CD4-positive, alpha-beta T cell (primary cell): ENCODE measurements at regions not wholly inside any gene's neighbourhood (a gene's known extent, or its start where the extent isn't known, plus 50 kb on each side); places are given as distances from the start of the nearest gene placed in this dataset.

Experiments used
- ATAC-seq: fragments of 200-7000 bp; cut with Tn5 transposase; one replicate; pipeline ENCODE4 v1.10.0; 2022; ENCODE audit warnings: mild to moderate bottlenecking; ENCODE audit not compliant: poor library complexity
- CTCF ChIA-PET: fragments of 350-600 bp; sonication (Branson Sonifier 250); formaldehyde crosslinking; loops from one replicate; lab custom pipeline; 2021; ENCODE audit warnings: antibody characterized with exemption, inconsistent platforms; lab: Charles Lee
- POLR2A ChIA-PET: fragments of 350-600 bp; sonication (Branson Sonifier 250); formaldehyde crosslinking; loops from one replicate; lab custom pipeline; 2021; ENCODE audit warnings: antibody characterized with exemption, inconsistent platforms; lab: Charles Lee
- DNase-seq, 14 experiments: peaks; one replicate each; pipeline ENCODE4 v3.0.0-alpha.2; 2013 to 2020; ENCODE audit warnings: mixed read lengths in 2 of 14
- H3K27ac ChIP-seq, 2 donors: one replicate each; pipeline versions ENCODE4 v1.5.1 to v1.7.0; 2013; ENCODE audit warnings: low read length in 2 of 2, low read depth in 1 of 2, mild to moderate bottlenecking in 1 of 2
- H3K27me3 ChIP-seq, 2 experiments: 1 replicate in 1 of 2; 2 replicates in 1 of 2; pipeline versions ENCODE4 v1.6.1 to v1.7.0; 2013; ENCODE audit warnings: low read length in 2 of 2, control low read depth in 1 of 2, mild to moderate bottlenecking in 1 of 2, moderate library complexity in 1 of 2; ENCODE audit not compliant: insufficient read depth in 2 of 2, control insufficient read depth in 1 of 2
- H3K36me3 ChIP-seq: one replicate; pipeline ENCODE4 v1.6.1; 2013; ENCODE audit warnings: low read length, control low read depth; ENCODE audit not compliant: insufficient read depth
- H3K4me1 ChIP-seq: one replicate; pipeline ENCODE4 v1.6.1; 2013; ENCODE audit warnings: low read length, control low read depth; ENCODE audit not compliant: insufficient read depth
- H3K4me3 ChIP-seq: one replicate; pipeline ENCODE4 v1.5.1; 2013; ENCODE audit warnings: mild to moderate bottlenecking, low read length, moderate library complexity
- H3K9me3 ChIP-seq, 2 experiments: 1 replicate in 1 of 2; 2 replicates in 1 of 2; pipeline versions ENCODE4 v1.6.1 to v1.7.0; 2013; ENCODE audit warnings: low read length in 2 of 2, mild to moderate bottlenecking in 2 of 2, control low read depth in 1 of 2, moderate library complexity in 1 of 2; ENCODE audit not compliant: control insufficient read depth in 1 of 2, insufficient read depth in 1 of 2
- H3K27ac Mint-ChIP-seq: one replicate; pipeline ENCODE4 v1.8.0; 2020; ENCODE audit warnings: mixed read lengths
- H3K27me3 Mint-ChIP-seq: one replicate; pipeline ENCODE4 v1.8.0; 2021; ENCODE audit warnings: mixed read lengths
- H3K36me3 Mint-ChIP-seq: one replicate; pipeline ENCODE4 v1.8.0; 2021; ENCODE audit warnings: low read depth, mixed read lengths
- H3K4me1 Mint-ChIP-seq: one replicate; pipeline ENCODE4 v1.8.0; 2021; ENCODE audit warnings: low read depth, mixed read lengths
- H3K4me3 Mint-ChIP-seq: one replicate; pipeline ENCODE4 v1.8.0; 2020; ENCODE audit warnings: mild to moderate bottlenecking, mixed read lengths
- H3K9me3 Mint-ChIP-seq: one replicate; pipeline ENCODE4 v1.8.0; 2020; ENCODE audit warnings: mixed read lengths
- CTCF ChIP-seq: fragments of 200-600 bp; IDR thresholded peaks from one replicate; pipeline ENCODE4 v1.8.0; 2022; ENCODE audit warnings: antibody characterized with exemption, mild to moderate bottlenecking
- intact Hi-C, 2 experiments: fragments of 100-400 bp; cut with DNase I in 1 of 2; cut with micrococcal nuclease in 1 of 2; formaldehyde crosslinking; loops; one replicate each; pipeline versions ENCODE4 v1.15.1 to v1.9.0; 2023 to 2025; cut with DNase I, micrococcal nuclease

GRCh38 chr14:103205541-103205906 is 82.3 kb downstream of the TNFAIP2 start:
- Histone ChIP-seq H3K27me3 (peaks cover 30 to 31% of the 10 kb centered on the region in 2 experiments), H3K27ac (no peak overlapping the region), H3K36me3 (no peaks in the 10 kb centered on the region), H3K4me3 (no peak overlapping the region), H3K9me3 (peaks cover 26 to 41% of the 10 kb centered on the region in 2 experiments), H3K4me1 (no peaks in the 10 kb centered on the region)
- DNase-seq, result no peak
- H3K9me3 Mint-ChIP-seq, result peaks cover 7% of the 10 kb centered on the region
- peaks cover 56% of the 10 kb centered on the region for H3K27me3 Mint-ChIP-seq
- no peaks in the 10 kb centered on the region for H3K4me1 Mint-ChIP-seq
- ATAC-seq, result no peak
- TF ChIP-seq CTCF, result no peak
- ChIA-PET CTCF (no interaction called here), POLR2A (no interaction called here)
- no peak overlapping the region for H3K27ac Mint-ChIP-seq
- H3K4me3 Mint-ChIP-seq, result no peak overlapping the region
- peaks cover 3% of the 10 kb centered on the region for H3K36me3 Mint-ChIP-seq
- intact Hi-C loops, result no loop called here

- CTCF ChIA-PET, result no interaction called here
- no peak for DNase-seq
- Mint-ChIP-seq H3K27ac (no peak overlapping the region), H3K36me3 (peaks cover 3% of the 10 kb centered on the region), H3K27me3 (peaks cover 54% of the 10 kb centered on the region), H3K4me1 (no peaks in the 10 kb centered on the region), H3K9me3 (peaks cover 6% of the 10 kb centered on the region), H3K4me3 (no peak overlapping the region)
- peaks cover 26 to 41% of the 10 kb centered on the region in 2 experiments for H3K9me3 ChIP-seq
- intact Hi-C loops, result no loop called here
- POLR2A ChIA-PET, result no interaction called here
- no peaks in the 10 kb centered on the region for H3K4me1 ChIP-seq
- ATAC-seq, result no peak
- no peak overlapping the region for H3K27ac ChIP-seq
- H3K4me3 ChIP-seq, result no peak overlapping the region
- H3K36me3 ChIP-seq, result no peaks in the 10 kb centered on the region
- no peak for TF ChIP-seq CTCF
- peaks cover 30 to 31% of the 10 kb centered on the region in 2 experiments for H3K27me3 ChIP-seq
Observed at GRCh38 chr14:103206023-103206481, 82.8 kb downstream of the TNFAIP2 start.

- Histone ChIP-seq H3K27me3 (peaks cover 30 to 31% of the 10 kb centered on the region in 2 experiments), H3K4me1 (no peaks in the 10 kb centered on the region), H3K9me3 (peaks cover 26 to 38% of the 10 kb centered on the region in 2 experiments), H3K4me3 (no peak overlapping the region), H3K36me3 (no peaks in the 10 kb centered on the region), H3K27ac (no peak overlapping the region)
- ChIA-PET CTCF (no interaction called here), POLR2A (no interaction called here)
- ATAC-seq (no peak), DNase-seq (no peak)
- peaks cover 5% of the 10 kb centered on the region for H3K9me3 Mint-ChIP-seq
- intact Hi-C loops, result no loop called here
- no peak overlapping the region for H3K27ac Mint-ChIP-seq
- no peak overlapping the region for H3K4me3 Mint-ChIP-seq
- no peaks in the 10 kb centered on the region for H3K4me1 Mint-ChIP-seq
- H3K36me3 Mint-ChIP-seq, result peaks cover 3% of the 10 kb centered on the region
- peaks cover 52% of the 10 kb centered on the region for H3K27me3 Mint-ChIP-seq
- TF ChIP-seq CTCF, result no peak
Observed at GRCh38 chr14:103206836-103207387, 83.7 kb downstream of the TNFAIP2 start.
